ENCODE measurements at regions not wholly inside any gene's neighbourhood (a gene's known extent, or its start where the extent isn't known, plus 50 kb on each side); places are given as distances from the start of the nearest gene placed in this dataset.

DNA sequence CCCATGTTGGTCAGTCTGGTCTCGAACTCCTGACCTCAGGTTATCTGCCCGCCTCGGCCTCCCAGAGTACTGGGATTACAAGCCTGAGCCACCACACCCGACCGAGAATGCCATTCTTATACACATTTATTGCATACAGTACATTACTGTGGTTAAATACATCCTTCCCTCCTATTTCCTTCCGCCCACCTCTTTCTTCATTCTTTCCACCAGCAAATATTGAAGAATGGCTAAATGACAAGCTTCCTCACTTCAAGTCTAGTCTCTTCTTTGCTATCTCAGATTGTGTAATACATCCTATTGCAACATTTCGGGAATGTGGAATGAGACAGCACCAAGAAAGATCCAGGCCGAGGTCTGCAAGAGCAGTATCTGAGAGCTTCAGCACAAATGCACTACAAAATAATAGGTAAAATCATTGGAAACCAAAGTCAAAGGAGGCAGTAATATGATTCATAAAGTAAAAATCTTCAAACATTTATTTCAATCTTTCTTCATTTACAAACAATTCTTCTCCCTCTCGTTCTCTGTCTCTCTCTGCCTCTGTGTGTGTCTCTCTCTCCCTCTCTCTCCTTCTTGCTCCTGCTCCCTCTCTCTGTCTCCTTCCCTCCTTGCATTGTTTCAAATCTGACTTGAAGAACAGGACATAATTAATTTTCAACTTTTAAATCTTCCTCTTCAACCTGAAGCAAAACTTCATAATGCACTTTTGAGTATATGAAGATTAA is 94.7 kb upstream of the TGFBR2 start:
- no peak overlapping the region for H4K91ac ChIP-seq (replicated peaks; ENCODE audit: insufficient read length, low read length)
- no peak overlapping the region for H2BK120ac ChIP-seq (replicated peaks; ENCODE audit: low read depth, low read length)
- H3K23me2 ChIP-seq (ENCODE audit: low read depth, low read length), result no peaks in the 10 kb centered on the region
- H2BK20ac ChIP-seq (ENCODE audit: low read length), result no peak overlapping the region
- H3K4me3 ChIP-seq (ENCODE audit: extremely low read depth in 1 of 4, insufficient read depth in 2 of 4, low read depth in 3 of 4, low read length in 4 of 4), result no peak overlapping the region
- H3K36me3 ChIP-seq (ENCODE audit: control insufficient read depth in 2 of 4, insufficient read depth in 4 of 4, low read length in 3 of 4), result no peaks in the 10 kb centered on the region
- WGBS, 2 experiments (ENCODE audit: extremely low coverage in 1 of 2, insufficient coverage in 1 of 2, insufficient read length in 1 of 2, insufficient replicate concordance in 2 of 2, low coverage in 1 of 2, low lambda C conversion rate in 2 of 2, missing lambda C conversion rate in 1 of 2), result 90 to 100% methylated on average over 2 to 9 of the region's 9 CpGs
- H3K9me3 ChIP-seq (ENCODE audit: insufficient read depth in 2 of 2, low read depth in 1 of 2, low read length in 1 of 2), result no peaks in the 10 kb centered on the region
- H3K79me1 ChIP-seq (ENCODE audit: low read depth, low read length), result no peaks in the 10 kb centered on the region
- no peak overlapping the region for H2BK15ac ChIP-seq (ENCODE audit: low read length)
- H4K5ac ChIP-seq (ENCODE audit: insufficient read length, low read depth, low read length), result no peak overlapping the region
- no peak overlapping the region for H3K23ac ChIP-seq (ENCODE audit: insufficient read length)
- no peak overlapping the region for H3K4me2 ChIP-seq (ENCODE audit: insufficient read depth in 1 of 2, low read depth in 2 of 2, low read length in 2 of 2)
- no peak overlapping the region for H2AK5ac ChIP-seq (ENCODE audit: low read depth, low read length)
- ChIA-PET CTCF (ENCODE audit: partially characterized antibody) (no interaction called here), POLR2A (ENCODE audit: partially characterized antibody) (no interaction called here)
- H2BK12ac ChIP-seq (ENCODE audit: low read depth, low read length), result no peak overlapping the region
- TF ChIP-seq SUZ12 (IDR thresholded peaks at IDR 0.05; ENCODE audit: low read length) (no peak), CEBPB (IDR thresholded peaks at IDR 0.05; ENCODE audit: low read depth, low read length) (peak; percentile 54; the same call in 1 of the 2 replicates)
- FAIRE-seq (no peak), DNase-seq (ENCODE audit: low read depth in 1 of 2, low spot score in 2 of 2) (no peak)
- H3K27ac ChIP-seq (ENCODE audit: low read depth, low read length), result no peak overlapping the region
- no peak overlapping the region for H3K56ac ChIP-seq (replicated peaks; ENCODE audit: insufficient read length, low read depth, low read length)
- H3K4ac ChIP-seq (replicated peaks; ENCODE audit: insufficient read length, low read depth, low read length), result no peak overlapping the region
- H2AFZ ChIP-seq (ENCODE audit: low read length), result no peak overlapping the region
- no peaks in the 10 kb centered on the region for H4K20me1 ChIP-seq (replicated peaks in 1 of 2; ENCODE audit: control insufficient read depth in 1 of 2, insufficient read depth in 2 of 2, low read length in 2 of 2)
- no peaks in the 10 kb centered on the region for H3K79me2 ChIP-seq (ENCODE audit: control insufficient read depth in 1 of 2, insufficient read depth in 2 of 2, low read length in 2 of 2)
- H4K8ac ChIP-seq (ENCODE audit: extremely low read depth, insufficient read depth, low read length), result no peak overlapping the region
- H3K4me1 ChIP-seq (replicated peaks in 1 of 4; ENCODE audit: control insufficient read depth in 3 of 4, insufficient read depth in 4 of 4, low read length in 3 of 4), result peaks cover 0 to 2% (median 0%) of the 10 kb centered on the region in 4 experiments; a peak in 1 of 7 replicates
- no peak overlapping the region for H3K9ac ChIP-seq (replicated peaks in 1 of 4; ENCODE audit: extremely low read depth in 1 of 4, low read depth in 3 of 4, low read length in 3 of 4)
- H3K14ac ChIP-seq (ENCODE audit: insufficient read length), result no peak overlapping the region
- H2BK5ac ChIP-seq (ENCODE audit: low read depth, low read length), result no peak overlapping the region
- H3K18ac ChIP-seq (ENCODE audit: extremely low read depth, low read length), result no peak overlapping the region
- no peaks in the 10 kb centered on the region for H3K27me3 ChIP-seq (replicated peaks in 1 of 4; ENCODE audit: control insufficient read depth in 3 of 4, extremely low read depth in 1 of 4, insufficient read depth in 3 of 4, low read length in 3 of 4)
